GM18498 (cell line): ENCODE measurements at regions not wholly inside any gene's neighbourhood (a gene's known extent, or its start where the extent isn't known, plus 50 kb on each side); places are given as distances from the start of the nearest gene placed in this dataset.

Experiments used
- ATAC-seq: cut with Tn5 transposase; IDR thresholded peaks from one replicate; pipeline ENCODE4 v1.9.1; 2021; ENCODE audit warnings: mild to moderate bottlenecking, moderate library complexity; ENCODE audit not compliant: unreplicated experiment

GRCh38 chr18:68035774-68036522 lies 519.4 kb upstream of the DSEL start:
- ATAC-seq, result no peak

- ATAC-seq, result no peak
Observed at GRCh38 chr18:68034296-68034695, 517.8 kb upstream of the DSEL start.

GRCh38 chr18:68033466-68033865 lies 516.9 kb upstream of the DSEL start:
- no peak for ATAC-seq

DNA sequence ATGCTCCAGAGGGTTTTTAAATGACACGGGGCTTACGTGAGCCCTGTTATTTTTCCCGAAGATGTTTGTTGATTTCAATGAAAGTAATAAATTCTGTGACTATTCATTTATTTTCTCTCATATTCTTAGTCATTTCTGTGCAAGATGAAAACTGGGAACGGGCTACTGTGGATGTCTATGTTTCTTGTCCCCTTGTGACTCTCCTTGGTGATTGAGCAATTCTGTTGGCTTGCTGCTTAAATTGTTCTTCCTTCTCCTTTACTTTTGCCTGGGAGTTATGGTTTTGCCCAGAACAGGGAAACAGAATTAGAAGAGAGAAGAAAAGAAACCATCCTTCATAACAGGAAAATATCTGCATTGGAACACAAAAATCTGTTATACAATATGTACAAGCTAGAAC lies 508.2 kb upstream of the DSEL start:
- ATAC-seq, result no peak

GRCh38 chr18:68017385-68017784 lies 500.9 kb upstream of the DSEL start:
- ATAC-seq, result no peak

DNA sequence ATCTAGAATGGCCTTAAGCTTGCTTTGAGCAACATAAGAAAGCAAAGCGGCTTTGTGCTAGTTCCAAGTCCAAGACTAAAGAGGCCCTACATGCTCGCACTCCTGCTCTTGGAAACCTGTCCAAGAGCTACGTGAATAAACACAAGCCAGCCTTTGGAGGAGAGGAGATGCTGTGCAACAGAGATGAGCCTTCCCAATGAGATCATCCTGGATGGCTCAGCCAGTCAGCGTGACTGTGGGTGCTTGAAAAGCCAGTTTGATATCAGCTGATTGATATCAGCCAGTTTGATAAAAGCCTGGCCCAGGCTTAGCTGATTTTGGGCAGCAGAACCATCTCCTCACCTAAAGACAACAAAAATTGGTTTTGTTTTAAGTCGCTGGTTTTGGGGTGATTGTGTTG lies 481.0 kb upstream of the DSEL start:
- no peak for ATAC-seq

DNA sequence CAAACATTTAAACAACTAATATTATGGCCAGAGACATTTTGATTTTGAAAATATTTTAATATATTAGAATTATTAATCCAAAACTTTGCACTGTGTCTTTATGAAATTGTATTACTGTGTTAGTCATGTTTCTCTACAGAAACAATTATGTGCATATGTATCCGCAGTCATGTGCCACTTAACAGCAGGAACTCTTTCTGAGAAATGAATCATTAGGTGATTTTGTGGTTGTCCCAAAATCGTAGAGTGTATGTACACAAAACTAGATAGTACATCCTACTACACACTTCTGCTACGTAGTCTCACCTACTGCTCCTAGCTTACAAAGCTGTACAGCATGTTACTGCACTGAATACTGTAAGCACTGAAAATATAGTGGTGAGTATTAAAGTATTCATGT lies 479.2 kb upstream of the DSEL start:
- ATAC-seq, result no peak

DNA sequence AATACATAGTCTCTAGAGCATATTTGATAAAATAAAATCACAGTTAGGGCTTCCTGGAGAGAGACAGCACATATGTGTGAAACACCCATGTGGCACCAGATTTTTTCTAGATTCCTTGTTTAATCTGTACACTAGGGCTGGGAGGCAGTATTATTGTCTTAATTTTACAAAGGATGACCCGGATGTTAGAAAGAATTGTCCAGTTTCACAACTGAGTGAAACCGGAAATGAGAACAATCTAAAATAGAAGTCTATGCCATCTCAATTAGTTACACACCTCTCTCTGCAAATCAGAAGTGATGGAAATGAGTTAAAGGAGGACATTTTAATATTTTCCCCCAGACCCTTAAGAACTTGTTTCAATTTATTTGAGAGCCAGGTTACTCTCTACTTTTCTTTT lies 463.7 kb upstream of the DSEL start:
- no peak for ATAC-seq

- no peak for ATAC-seq
Observed at GRCh38 chr18:67977067-67977616, 460.6 kb upstream of the DSEL start.

- ATAC-seq, result no peak
Observed at GRCh38 chr18:67973916-67974315, 457.4 kb upstream of the DSEL start.

DNA sequence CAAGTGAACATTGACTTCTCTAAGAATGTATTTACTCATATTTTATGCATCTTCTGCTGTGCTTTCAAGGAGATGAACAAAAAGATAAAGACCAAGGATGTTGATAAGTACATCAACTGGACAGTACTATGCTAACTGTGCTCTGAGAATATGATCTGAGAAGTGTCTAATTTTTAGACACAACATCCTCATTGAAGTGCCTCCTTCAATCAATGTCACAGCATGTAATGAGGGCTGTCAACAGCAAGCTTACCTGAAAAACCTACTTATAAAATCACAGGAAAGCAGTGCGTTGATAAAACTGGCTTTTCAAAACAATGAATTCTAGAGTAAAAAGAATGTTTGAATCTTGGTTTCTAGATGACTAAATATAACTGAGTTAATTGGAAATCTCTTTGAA lies 452.9 kb upstream of the DSEL start:
- no peak for ATAC-seq

DNA sequence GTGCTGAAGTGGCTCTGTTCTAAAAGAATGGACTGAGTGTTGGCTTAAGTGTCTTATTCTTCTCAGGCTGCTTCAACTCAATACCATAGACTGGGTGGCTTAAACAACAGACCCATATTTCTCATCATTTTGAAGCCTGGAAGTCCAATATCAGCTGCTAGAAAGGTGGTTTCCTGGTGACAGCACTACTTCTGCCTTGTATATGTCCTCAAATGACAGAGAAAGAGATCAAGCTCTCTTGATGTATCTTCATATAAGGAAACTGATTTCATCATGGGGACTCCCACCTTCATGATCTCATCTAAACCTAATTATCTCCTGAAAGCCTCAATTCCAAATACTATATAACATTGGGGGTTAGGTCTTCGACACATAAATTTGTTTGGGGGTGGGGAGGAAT lies 449.7 kb upstream of the DSEL start:
- no peak for ATAC-seq

DNA sequence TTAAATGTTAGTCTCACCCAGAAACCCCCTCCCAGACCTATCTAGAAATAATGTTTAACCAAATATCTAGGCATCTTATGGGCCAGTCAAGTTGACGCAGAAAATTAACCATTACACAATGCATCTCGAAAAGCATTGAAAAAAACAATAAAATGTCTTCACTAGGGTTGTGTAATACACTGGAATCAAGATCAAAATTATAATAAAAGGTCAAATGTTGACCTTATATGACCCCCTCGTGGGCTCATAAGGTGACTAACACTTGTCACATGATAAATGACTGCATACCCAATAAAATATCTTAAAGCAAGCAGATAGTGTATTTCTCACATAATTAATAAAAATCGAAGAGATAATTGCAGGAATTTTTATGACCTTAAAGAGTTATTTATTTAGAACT lies 447.9 kb upstream of the DSEL start:
- no peak for ATAC-seq

- no peak for ATAC-seq
Observed at GRCh38 chr18:67961701-67962440, 445.4 kb upstream of the DSEL start.

DNA sequence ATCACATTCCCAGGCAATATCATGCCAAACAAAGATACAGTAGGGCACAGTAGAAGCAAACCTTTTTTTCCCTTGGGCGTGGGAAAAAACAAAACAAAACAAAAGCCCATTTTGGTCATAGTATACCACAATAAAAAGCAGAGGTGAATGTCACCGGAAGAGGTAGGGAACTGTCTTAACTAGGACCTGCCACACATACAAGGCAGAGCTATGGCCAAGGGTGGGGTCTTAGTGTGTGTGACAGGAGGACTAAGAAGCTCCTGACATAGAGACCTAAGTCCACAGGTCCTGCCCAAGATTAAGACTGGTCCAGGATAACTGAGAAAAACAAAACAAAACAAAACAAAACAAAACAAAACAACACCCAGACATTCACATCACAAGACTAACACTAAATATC lies 441.2 kb upstream of the DSEL start:
- no peak for ATAC-seq

- no peak for ATAC-seq
Observed at GRCh38 chr18:67954594-67954993, 438.1 kb upstream of the DSEL start.

DNA sequence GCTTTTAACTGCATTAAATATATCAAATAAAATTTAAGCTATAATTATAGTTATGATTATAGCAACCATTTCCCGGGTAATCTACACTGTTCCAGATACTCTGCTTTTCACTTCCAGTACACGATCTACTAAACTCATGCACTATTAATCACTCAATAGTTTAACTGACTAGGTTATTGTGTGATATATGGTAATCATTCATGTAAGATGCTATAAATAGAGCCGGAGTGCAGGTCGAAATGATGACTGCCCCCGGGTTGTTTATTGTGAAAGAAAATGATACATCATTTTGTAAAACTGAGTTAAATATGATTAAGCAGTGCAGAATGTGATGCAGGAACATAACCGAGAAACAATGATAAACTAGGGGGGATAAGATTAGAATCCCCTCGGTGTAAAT lies 434.6 kb upstream of the DSEL start:
- no peak for ATAC-seq

GRCh38 chr18:67938660-67939059 lies 422.1 kb upstream of the DSEL start:
- no peak for ATAC-seq

DNA sequence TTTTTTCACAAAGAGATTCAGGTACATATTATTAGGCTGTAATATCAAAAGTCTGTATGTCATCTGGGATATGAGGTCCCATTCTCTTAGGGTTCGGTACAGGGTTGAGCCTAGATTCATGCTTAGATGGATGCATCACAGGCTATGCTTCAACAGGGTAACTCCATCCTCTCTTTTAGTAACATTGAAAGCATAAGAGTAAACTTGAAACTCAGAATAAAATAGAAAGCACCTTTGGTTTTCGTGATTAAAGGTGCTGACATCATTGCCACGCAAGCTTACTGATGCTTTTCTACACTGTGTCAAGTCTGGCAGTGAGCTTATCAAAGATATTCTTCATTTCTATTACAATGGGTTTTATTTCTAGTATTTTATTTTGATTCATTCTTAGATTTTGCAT lies 419.1 kb upstream of the DSEL start:
- ATAC-seq, result no peak

- no peak for ATAC-seq
Observed at GRCh38 chr18:67933271-67933670, 416.8 kb upstream of the DSEL start.

- ATAC-seq, result no peak
Observed at GRCh38 chr18:67932271-67932670, 415.8 kb upstream of the DSEL start.
